ENCODE measurements at regions not wholly inside any gene's neighbourhood (a gene's known extent, or its start where the extent isn't known, plus 50 kb on each side); places are given as distances from the start of the nearest gene placed in this dataset.
A peak's percentile ranks its signal among the peaks of the same experiment; 100 is the strongest.

GRCh38 chr12:105559310-105559709 lies 228.8 kb downstream of the C12orf75 start:
- no peak overlapping the region for H3K27ac Mint-ChIP-seq (ENCODE audit: low read depth, unreplicated experiment)
- H3K36me3 Mint-ChIP-seq (ENCODE audit: insufficient read depth, unreplicated experiment) = no peaks in the 10 kb centered on the region
- ChIA-PET CTCF (interaction anchor here (0.8 kb wide), 1 partner anchor 81 kb away, joined by 4 read pairs; no protein-coding TSS in a partner anchor), POLR2A (no interaction called here)
- no peaks in the 10 kb centered on the region for H3K9me3 Mint-ChIP-seq (ENCODE audit: unreplicated experiment)
- intact Hi-C loops (cut with micrococcal nuclease) = no loop called here
- peaks cover 6% of the 10 kb centered on the region for H3K4me1 Mint-ChIP-seq (ENCODE audit: insufficient read depth, unreplicated experiment)
- H3K4me3 Mint-ChIP-seq (ENCODE audit: unreplicated experiment) = no peak overlapping the region
- no peaks in the 10 kb centered on the region for H3K27me3 Mint-ChIP-seq (ENCODE audit: insufficient read depth, unreplicated experiment)
- TF ChIP-seq CTCF (IDR thresholded peaks at IDR 0.05; ENCODE audit: unreplicated experiment) = no peak
- no TSS peak for BruUV-seq (replicated peaks)
- no peak for DNase-seq (ENCODE audit: unreplicated experiment)

GRCh38 chr12:105561546-105562198 lies 231.2 kb downstream of the C12orf75 start:
- intact Hi-C loops (cut with micrococcal nuclease) = no loop called here
- no peaks in the 10 kb centered on the region for H3K9me3 Mint-ChIP-seq (ENCODE audit: unreplicated experiment)
- ChIA-PET CTCF (interaction anchor here (1.0 to 1.7 kb wide), 2 partner anchors 10 to 575 kb away, joined by 3 to 6 read pairs; no protein-coding TSS in a partner anchor), POLR2A (interaction anchor here (0.7 to 1.6 kb wide), 4 partner anchors 28 to 114 kb away, joined by 3 to 7 read pairs (median 4); no protein-coding TSS in a partner anchor)
- H3K27me3 Mint-ChIP-seq (ENCODE audit: insufficient read depth, unreplicated experiment) = no peaks in the 10 kb centered on the region
- DNase-seq (ENCODE audit: unreplicated experiment) = peak; percentile 66
- no TSS peak for BruUV-seq (replicated peaks)
- no peak overlapping the region for H3K4me3 Mint-ChIP-seq (ENCODE audit: unreplicated experiment)
- peaks cover 6% of the 10 kb centered on the region for H3K4me1 Mint-ChIP-seq (ENCODE audit: insufficient read depth, unreplicated experiment)
- H3K27ac Mint-ChIP-seq (ENCODE audit: low read depth, unreplicated experiment) = peak overlapping the region; percentile 1
- H3K36me3 Mint-ChIP-seq (ENCODE audit: insufficient read depth, unreplicated experiment) = no peaks in the 10 kb centered on the region
- TF ChIP-seq CTCF (IDR thresholded peaks at IDR 0.05; ENCODE audit: unreplicated experiment) = no peak

GRCh38 chr12:105562199-105562971 lies 231.9 kb downstream of the C12orf75 start:
- peak; percentile 78 for DNase-seq (ENCODE audit: unreplicated experiment)
- Mint-ChIP-seq H3K4me3 (ENCODE audit: unreplicated experiment) (no peak overlapping the region), H3K27me3 (ENCODE audit: insufficient read depth, unreplicated experiment) (no peaks in the 10 kb centered on the region), H3K4me1 (ENCODE audit: insufficient read depth, unreplicated experiment) (peaks cover 6% of the 10 kb centered on the region), H3K27ac (ENCODE audit: low read depth, unreplicated experiment) (peak overlapping the region; percentile 1), H3K36me3 (ENCODE audit: insufficient read depth, unreplicated experiment) (no peaks in the 10 kb centered on the region), H3K9me3 (ENCODE audit: unreplicated experiment) (no peaks in the 10 kb centered on the region)
- POLR2A ChIA-PET = interaction anchor here (0.6 to 1.6 kb wide), 6 partner anchors 28 to 544 kb away, joined by 3 to 7 read pairs (median 4); no protein-coding TSS in a partner anchor
- CTCF ChIA-PET = interaction anchor here (0.6 to 1.0 kb wide), 6 partner anchors 10 to 699 kb away, joined by 3 to 5 read pairs (median 3); no protein-coding TSS in a partner anchor
- intact Hi-C loops (cut with micrococcal nuclease) = no loop called here
- no peak for TF ChIP-seq CTCF (IDR thresholded peaks at IDR 0.05; ENCODE audit: unreplicated experiment)
- BruUV-seq (replicated peaks) = no TSS peak

GRCh38 chr12:105567061-105567460 lies 236.6 kb downstream of the C12orf75 start:
- ChIA-PET CTCF (interaction anchor here (0.6 kb wide), 1 partner anchor 707 kb away, joined by 4 read pairs; no protein-coding TSS in a partner anchor), POLR2A (interaction anchor here (0.7 kb wide), 2 partner anchors 130 to 463 kb away, joined by 3 read pairs; no protein-coding TSS in a partner anchor)
- intact Hi-C loops (cut with micrococcal nuclease) = no loop called here
- no peaks in the 10 kb centered on the region for H3K27me3 Mint-ChIP-seq (ENCODE audit: insufficient read depth, unreplicated experiment)
- H3K4me1 Mint-ChIP-seq (ENCODE audit: insufficient read depth, unreplicated experiment) = peaks cover 1% of the 10 kb centered on the region
- no peak for DNase-seq (ENCODE audit: unreplicated experiment)
- BruUV-seq (replicated peaks) = no TSS peak
- no peak overlapping the region for H3K4me3 Mint-ChIP-seq (ENCODE audit: unreplicated experiment)
- no peak for TF ChIP-seq CTCF (IDR thresholded peaks at IDR 0.05; ENCODE audit: unreplicated experiment)
- H3K9me3 Mint-ChIP-seq (ENCODE audit: unreplicated experiment) = no peaks in the 10 kb centered on the region
- H3K36me3 Mint-ChIP-seq (ENCODE audit: insufficient read depth, unreplicated experiment) = no peaks in the 10 kb centered on the region
- H3K27ac Mint-ChIP-seq (ENCODE audit: low read depth, unreplicated experiment) = no peak overlapping the region

Data from MCF 10A (cell line).